NCI-H146 treated with DMSO at 0.1 percent for 48 hours (cell line): ENCODE measurements at regions not wholly inside any gene's neighbourhood (a gene's known extent, or its start where the extent isn't known, plus 50 kb on each side); places are given as distances from the start of the nearest gene placed in this dataset.
"Not testable (repeated sequence)": the region's sequence is repeated elsewhere in the genome, so short reads cannot be mapped to it uniquely, and the experiment has no call there.

Experiments
- DNase-seq: peaks from one replicate; lab custom pipeline; 2025; ENCODE audit not compliant: unreplicated experiment; lab: John Stamatoyannopoulos, UW

DNA sequence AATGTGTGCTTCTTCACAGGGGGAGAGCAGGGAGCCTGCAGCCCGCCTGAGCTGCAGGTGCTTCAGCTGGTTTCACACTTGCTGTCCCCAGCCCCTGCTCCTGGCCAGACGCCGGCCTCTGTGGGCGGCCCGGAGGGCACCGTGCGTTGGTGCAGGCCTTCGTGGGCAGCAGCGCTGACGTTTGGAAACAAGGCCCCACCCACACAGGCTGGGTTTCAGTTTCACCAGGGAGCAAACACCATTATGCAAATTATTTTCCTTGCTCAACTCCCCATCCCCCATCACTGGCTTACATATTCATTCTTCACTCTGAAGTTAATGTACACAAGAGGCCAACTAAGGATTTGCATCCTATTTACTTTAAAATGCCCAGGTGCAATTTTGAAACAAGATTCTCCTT is 343.2 kb downstream of the BCL2L11 start:
- not testable (repeated sequence) for DNase-seq

DNA sequence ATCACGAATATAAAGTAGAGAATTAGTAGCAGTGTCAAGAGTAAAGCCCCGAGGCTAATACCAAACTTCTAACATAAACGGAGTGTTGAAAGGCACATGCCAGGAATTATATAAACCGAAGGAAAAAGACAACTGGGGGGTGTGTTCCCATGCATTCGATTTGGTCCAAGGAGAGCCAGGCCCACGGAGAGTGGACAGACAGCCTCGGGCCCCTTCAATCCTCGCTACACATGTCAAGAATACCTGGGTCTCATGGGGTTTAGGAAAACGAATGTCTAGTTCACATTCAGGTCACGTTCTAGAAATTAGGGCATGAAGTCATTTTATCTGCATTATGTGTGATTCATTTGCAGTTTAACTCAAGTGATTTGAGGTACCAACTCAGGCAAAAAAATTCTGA is 343.7 kb downstream of the BCL2L11 start:
- DNase-seq, result not testable (repeated sequence)

GRCh38 chr2:111465521-111465920 is 344.8 kb downstream of the BCL2L11 start:
- not testable (repeated sequence) for DNase-seq

- DNase-seq, result not testable (repeated sequence)
Measured at GRCh38 chr2:111466744-111467143, 346.0 kb downstream of the BCL2L11 start.

DNA sequence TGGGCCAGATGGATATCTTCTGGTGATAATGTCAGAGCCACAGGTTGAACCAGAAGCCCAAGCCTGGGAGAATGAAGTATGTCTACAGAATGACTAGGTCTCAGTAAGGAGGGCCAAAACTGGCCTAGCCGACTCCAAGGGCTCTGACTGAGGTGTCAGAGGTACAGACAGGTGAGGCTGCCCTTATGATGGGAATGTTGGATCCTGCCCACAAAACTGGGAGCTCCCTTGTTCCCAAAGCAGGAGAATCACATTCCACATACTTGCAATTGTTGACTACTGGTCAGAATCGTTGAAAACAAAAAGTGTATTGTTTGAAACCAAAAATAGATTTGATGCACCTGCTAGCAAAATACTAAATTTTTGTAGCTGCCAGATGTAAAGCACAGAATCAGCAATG is 350.2 kb downstream of the BCL2L11 start:
- DNase-seq, result not testable (repeated sequence)

DNA sequence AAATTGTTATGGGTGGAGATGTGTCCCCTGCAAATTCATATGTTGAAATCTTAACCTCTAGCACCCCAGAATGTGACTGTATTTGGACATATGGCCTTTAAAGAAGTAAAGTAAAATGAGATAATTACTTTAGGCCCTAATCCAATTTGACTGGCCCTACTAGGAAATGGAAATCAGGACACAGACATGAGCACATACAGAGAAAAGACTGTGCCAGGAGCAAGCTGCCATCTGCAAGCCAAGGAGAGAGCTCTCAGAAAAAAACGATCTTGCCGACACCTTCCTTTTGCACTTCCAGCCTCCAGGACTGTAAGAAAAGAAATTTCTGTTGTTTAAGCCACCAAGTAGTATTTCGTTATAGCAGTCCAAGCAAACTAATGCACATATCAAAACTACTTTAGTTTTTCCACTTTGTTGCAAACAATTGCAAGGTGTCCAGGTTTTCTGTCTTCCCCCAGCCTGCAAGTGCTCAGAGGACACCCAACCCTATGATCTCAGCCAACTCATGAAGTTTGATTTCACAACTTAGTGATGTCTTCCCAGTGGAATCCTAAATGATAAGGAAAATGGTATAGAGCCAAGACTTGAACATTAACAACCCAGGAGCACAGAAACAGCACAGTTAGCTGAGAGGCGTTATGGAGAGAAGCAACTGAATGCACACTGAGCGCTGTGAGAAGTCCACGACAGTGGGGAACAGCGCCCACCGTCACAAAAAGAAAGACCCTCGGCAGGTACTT is 351.2 kb downstream of the BCL2L11 start:
- DNase-seq, result not testable (repeated sequence)

GRCh38 chr2:111472844-111473403 is 352.2 kb downstream of the BCL2L11 start:
- DNase-seq, result not testable (repeated sequence)

GRCh38 chr2:111473522-111473921 is 352.8 kb downstream of the BCL2L11 start:
- DNase-seq, result not testable (repeated sequence)

DNA sequence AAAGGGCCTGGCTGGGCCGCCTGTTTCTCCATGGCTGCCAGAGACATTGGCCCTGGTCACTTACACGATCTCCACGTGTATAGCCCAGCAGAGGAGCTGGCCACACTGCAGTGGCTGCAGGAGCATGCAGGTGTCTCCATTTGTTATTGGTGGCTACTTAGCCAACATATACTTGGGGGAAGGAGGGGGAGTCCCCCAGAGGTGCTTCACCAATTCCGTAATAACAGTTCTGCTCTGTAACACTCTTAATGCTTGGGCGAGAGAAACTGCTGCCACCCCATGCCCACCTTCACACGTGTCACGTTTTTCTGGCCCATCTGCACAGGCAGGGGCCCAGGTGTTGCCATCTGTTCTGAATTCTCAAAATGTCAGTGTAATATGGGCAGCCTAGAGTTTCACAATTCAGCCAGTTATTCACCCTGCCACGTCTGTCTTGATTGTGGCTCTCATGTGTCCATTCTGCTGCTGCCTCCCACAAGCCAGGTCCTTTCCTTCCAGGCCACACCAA is 353.5 kb downstream of the BCL2L11 start:
- DNase-seq, result not testable (repeated sequence)

GRCh38 chr2:111478335-111478734 is 357.6 kb downstream of the BCL2L11 start:
- not testable (repeated sequence) for DNase-seq

GRCh38 chr2:111478871-111479318 is 358.2 kb downstream of the BCL2L11 start:
- not testable (repeated sequence) for DNase-seq

DNA sequence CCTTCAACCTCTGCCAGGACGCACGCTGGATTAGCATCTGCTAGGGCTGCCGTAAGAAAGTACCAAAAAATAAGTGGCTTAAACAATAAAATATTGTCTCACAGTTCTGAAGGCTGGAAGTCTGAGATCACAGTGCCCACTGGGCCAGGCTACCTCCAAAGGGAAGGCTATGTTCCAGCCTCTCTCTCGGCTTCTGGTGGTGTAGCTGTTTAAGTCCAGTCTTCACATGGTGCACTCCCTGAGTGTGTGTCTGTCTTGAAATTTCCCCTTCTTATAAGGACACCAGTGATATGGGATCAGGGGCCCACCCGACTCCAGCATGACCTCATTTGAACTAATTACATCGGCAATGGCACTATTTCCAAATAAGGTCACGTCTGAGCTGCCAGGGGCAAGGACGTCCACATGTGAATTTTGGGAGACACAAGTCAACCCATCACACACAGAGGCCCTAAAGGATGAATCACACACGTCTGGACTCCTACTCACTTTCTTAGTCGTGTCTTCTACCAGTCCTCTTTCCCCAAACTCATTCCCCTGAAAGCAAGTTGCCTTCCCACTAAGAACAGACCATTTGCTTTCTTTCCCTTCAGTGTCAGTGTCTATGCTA is 359.4 kb downstream of the BCL2L11 start:
- DNase-seq, result not testable (repeated sequence)

- not testable (repeated sequence) for DNase-seq
Measured at GRCh38 chr2:111480633-111481032, 359.9 kb downstream of the BCL2L11 start.

DNA sequence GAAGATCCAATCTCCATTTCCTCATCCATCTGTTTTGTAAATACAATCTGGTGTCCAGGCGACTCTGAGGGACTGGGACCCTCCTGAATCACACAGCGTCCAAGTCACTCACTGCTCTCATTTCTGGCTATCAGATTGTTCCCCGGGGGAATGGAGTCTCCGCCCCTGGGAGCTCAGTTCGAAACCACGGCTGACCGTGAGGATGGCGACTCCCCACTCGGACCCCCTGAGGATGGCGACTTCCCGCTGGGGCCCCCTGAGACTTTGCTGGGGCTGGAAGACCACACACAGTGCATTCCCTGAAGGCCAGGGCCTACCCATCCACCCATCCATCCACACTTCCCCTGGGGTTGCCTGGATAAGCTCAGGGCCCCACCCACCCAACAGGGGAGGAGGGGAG is 360.5 kb downstream of the BCL2L11 start:
- DNase-seq, result not testable (repeated sequence)

DNA sequence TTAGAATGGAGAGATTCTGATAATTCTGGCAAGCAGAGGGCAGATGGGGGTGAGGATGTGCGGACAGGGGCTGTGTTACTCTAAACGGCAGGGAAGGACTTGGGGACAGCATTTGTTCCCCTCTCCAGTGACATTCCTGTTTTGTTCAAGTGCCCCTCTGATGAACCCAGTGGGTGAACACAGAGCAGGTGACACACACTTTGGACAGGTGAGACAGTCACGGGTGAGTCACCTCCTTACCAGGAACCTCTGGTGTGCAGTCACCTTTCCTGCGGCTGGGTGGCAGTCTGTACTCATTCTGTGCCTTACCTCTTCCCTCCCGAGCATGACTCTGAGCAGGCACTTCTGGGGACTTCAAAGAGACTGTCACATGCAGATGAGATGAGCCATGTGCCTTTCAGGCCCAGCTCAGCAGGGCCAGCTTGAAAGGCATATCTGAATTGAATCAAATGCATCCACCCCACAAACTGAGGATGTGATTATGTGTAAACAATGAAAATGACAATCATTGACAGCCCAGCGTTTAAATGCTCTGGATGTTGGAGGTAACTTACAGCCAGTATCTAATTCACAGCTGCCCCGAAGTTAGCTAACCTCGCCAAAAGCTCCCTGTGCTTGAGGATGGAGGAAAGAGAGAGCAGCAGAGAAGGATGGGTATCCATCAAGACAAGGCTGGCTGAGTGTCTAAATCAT is 362.4 kb downstream of the BCL2L11 start:
- DNase-seq, result not testable (repeated sequence)

DNA sequence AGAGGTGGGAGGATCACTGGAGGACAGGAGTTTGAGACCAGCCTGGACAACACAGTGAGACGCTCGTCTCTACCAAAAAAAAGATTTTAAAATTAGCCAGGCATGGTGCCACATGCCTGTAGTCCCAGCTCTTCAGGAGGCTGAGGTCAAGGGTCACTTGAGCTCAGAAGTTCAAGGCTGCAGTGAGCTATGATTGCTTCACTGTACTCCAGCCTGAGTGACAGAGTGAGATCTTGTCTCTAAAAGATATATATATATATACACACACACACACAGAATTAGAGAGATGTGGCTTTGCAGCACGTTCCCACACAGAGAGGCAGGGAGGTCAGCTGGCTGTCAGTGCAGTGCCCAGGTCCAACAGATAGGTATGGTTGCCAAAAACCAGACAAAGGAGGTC is 363.4 kb downstream of the BCL2L11 start:
- DNase-seq, result not testable (repeated sequence)

GRCh38 chr2:111485895-111486294 is 365.2 kb downstream of the BCL2L11 start:
- DNase-seq, result not testable (repeated sequence)

DNA sequence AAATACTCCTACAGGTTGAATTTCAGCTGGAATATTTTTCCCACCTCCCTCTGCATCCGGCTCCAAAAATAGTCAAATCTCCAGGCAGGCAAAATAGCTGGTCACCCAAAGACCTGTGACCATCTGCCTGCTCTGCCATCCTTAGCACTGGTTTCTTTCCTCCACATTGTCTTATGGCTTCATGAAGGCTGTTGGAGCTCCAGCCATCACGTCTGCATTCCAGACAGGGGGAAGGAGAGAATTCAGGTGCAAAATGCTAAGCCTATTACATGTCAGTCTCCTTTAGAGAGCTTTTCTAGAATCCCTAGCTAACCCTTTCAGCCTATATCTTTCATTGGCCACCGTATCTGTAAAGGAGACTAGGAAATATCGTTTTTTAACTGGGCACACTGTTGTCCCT is 367.7 kb downstream of the BCL2L11 start:
- DNase-seq, result not testable (repeated sequence)

DNA sequence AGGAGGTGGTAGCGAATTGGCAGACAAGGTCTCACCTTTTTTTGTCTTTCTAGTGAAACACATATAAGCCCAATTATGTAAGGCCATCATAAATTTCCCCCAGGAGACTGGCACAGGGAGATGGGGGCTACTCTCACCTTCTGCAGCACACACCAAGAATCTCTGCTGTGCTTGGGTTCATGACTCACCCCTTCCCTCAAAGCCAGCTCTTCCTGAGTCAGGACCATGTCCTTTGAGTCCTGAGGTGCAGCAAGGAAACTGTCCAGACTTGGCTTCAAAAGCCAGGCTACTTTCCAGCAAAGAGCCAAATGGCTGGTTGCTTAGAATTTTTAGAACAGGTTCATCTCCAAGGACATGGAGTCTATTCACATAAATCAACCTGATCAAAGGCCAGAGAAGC is 368.7 kb downstream of the BCL2L11 start:
- not testable (repeated sequence) for DNase-seq

GRCh38 chr2:111491181-111491580 is 370.5 kb downstream of the BCL2L11 start:
- DNase-seq, result not testable (repeated sequence)

GRCh38 chr2:111491614-111492013 is 370.9 kb downstream of the BCL2L11 start:
- DNase-seq, result not testable (repeated sequence)
